AG10803 (cell line): ENCODE measurements at regions not wholly inside any gene's neighbourhood (a gene's known extent, or its start where the extent isn't known, plus 50 kb on each side); places are given as distances from the start of the nearest gene placed in this dataset.

Experiments
- DNase-seq: peaks from one replicate; pipeline ENCODE4 v3.0.0; 2010; ENCODE audit warnings: low read depth
- H3K4me3 ChIP-seq: 2 replicates; pipeline ENCODE4 v1.5.1; 2011; ENCODE audit warnings: mild to moderate bottlenecking, low read length, control low read depth
- CTCF ChIP-seq: conservative IDR thresholded peaks from 2 replicates; pipeline ENCODE4 v1.5.1; 2011; ENCODE audit warnings: mild to moderate bottlenecking, low read length, control low read depth, inconsistent platforms

- DNase-seq = peak; percentile 91
- no peak for TF ChIP-seq CTCF
- no peak overlapping the region for H3K4me3 ChIP-seq
Measured at GRCh38 chr20:40489886-40490285, 199.2 kb downstream of the MAFB start.

- no peak for TF ChIP-seq CTCF
- DNase-seq = no peak
- H3K4me3 ChIP-seq = no peak overlapping the region
Measured at GRCh38 chr20:40488401-40488800, 200.6 kb downstream of the MAFB start.

- DNase-seq = no peak
- no peak for TF ChIP-seq CTCF
- no peak overlapping the region for H3K4me3 ChIP-seq
Measured at GRCh38 chr20:40486297-40486696, 202.7 kb downstream of the MAFB start.

- DNase-seq = no peak
- TF ChIP-seq CTCF = no peak
- no peak overlapping the region for H3K4me3 ChIP-seq
Measured at GRCh38 chr20:40481743-40482458, 207.1 kb downstream of the MAFB start.

GRCh38 chr20:40481337-40481736 lies 207.7 kb downstream of the MAFB start:
- H3K4me3 ChIP-seq = no peak overlapping the region
- TF ChIP-seq CTCF = no peak
- DNase-seq = peak; percentile 77

GRCh38 chr20:40477805-40478204 lies 211.2 kb downstream of the MAFB start:
- TF ChIP-seq CTCF = no peak
- peak; percentile 52 for DNase-seq
- no peak overlapping the region for H3K4me3 ChIP-seq

DNA sequence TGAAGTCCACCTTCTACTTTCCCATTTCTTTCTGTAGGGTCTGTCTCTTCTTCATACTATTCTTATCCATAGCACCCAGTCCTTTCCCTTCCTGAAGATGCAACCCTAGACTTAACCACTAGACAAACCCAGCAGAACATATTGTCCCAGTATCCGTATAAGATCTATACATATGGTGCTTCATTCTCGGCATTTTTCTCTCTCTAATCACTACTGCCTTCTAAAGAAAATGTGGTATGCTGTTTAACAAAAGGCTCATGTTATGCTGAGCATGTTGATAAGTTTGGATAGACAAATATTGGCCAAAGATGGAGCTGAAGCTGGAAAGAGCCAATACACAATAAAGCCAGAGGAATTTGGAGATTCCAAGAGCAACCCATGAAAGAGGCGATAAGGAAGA lies 212.6 kb downstream of the MAFB start:
- no peak for DNase-seq
- no peak overlapping the region for H3K4me3 ChIP-seq
- TF ChIP-seq CTCF = no peak
